T-helper 9 cell (primary cell): ENCODE measurements at regions not wholly inside any gene's neighbourhood (a gene's known extent, or its start where the extent isn't known, plus 50 kb on each side); places are given as distances from the start of the nearest gene placed in this dataset.

Experiments used
- DNase-seq: peaks from one replicate; pipeline ENCODE4 v3.0.0-alpha.2; 2020

- DNase-seq = no peak
These were observed 246.7 kb downstream of the HS3ST1 start for GRCh38 chr4:11182031-11182430.

- DNase-seq = no peak
These were observed 248.9 kb downstream of the HS3ST1 start for GRCh38 chr4:11179796-11180195.

GRCh38 chr4:11178433-11178832 is 250.3 kb downstream of the HS3ST1 start:
- no peak for DNase-seq

DNA sequence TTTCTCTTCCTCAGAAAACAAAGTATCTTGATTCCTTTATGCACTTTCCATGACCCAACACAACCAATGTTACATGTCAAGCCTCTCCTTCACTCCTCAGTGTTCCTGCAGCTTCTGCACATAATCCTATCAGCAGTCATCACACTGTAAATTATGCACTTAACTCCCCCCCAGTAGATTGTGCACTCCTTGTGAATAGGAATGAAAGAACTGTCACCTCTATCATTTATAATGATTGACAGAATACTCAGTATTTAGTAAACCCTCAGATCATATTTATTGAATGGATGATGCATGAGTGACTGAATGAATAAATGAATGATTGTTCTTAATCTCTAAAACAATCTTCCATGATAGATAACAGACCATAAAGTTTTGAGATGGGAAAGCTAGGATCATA is 253.3 kb downstream of the HS3ST1 start:
- no peak for DNase-seq

GRCh38 chr4:11166606-11167005 is 262.1 kb downstream of the HS3ST1 start:
- no peak for DNase-seq

GRCh38 chr4:11166034-11166433 is 262.7 kb downstream of the HS3ST1 start:
- DNase-seq = no peak

GRCh38 chr4:11165052-11165451 is 263.6 kb downstream of the HS3ST1 start:
- DNase-seq = no peak

- no peak for DNase-seq
These were observed 268.4 kb downstream of the HS3ST1 start for GRCh38 chr4:11160288-11160687.

DNA sequence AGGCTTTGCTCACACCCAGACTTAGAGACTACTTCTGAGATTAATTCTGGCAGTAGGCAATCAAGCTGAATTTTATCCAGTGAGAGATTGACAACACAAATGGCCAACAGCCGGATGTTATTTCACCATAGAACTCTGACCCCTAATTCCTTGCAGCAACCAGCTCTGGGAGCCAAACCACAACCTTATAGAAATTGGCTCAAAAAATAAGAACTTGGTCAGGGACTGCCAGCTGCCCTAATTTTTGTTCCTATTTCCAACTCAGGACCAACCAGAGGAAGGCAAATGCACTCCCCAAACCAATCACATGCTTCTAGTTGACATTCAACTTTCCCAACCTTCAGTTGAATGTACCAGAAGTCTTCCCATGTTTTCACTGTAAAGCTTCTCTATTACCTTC is 269.7 kb downstream of the HS3ST1 start:
- DNase-seq = no peak

DNA sequence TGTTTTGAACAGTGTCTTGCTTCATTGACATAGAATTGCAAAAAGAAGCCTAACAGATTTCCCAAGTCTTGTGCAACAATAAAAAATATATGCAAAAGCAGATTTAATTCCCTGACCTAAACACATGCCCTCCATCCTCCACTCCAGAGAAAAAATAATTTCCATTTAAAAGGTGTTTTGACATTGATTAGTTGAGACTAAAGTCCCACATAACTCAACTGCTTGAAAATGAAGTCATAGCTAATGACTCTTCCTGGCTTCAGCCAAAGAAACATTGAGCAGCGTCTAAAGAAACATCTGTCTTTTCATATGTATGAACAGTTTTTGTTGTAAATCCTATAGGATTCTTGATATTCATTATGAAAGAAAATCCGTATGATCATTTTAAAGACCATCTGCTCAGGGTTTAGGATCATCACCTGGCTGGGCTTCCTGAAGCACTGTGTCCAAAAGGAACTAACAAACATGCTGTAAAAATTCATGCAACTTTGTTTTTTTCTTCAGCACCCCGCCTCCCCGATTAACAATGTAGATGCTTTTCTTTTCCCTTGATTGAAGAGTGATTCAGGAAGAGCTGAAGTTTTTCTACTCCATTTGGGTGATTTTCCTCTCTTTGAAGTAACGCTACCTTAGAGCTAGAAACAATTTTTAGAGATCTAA is 273.4 kb downstream of the HS3ST1 start:
- no peak for DNase-seq

GRCh38 chr4:11153171-11153750 is 275.4 kb downstream of the HS3ST1 start:
- no peak for DNase-seq

GRCh38 chr4:11152684-11153083 is 276.0 kb downstream of the HS3ST1 start:
- no peak for DNase-seq

- no peak for DNase-seq
These were observed 277.2 kb downstream of the HS3ST1 start for GRCh38 chr4:11151500-11151899.

- DNase-seq = no peak
These were observed 279.0 kb downstream of the HS3ST1 start for GRCh38 chr4:11149612-11150259.

GRCh38 chr4:11139871-11140270 is 288.8 kb downstream of the HS3ST1 start:
- no peak for DNase-seq

DNA sequence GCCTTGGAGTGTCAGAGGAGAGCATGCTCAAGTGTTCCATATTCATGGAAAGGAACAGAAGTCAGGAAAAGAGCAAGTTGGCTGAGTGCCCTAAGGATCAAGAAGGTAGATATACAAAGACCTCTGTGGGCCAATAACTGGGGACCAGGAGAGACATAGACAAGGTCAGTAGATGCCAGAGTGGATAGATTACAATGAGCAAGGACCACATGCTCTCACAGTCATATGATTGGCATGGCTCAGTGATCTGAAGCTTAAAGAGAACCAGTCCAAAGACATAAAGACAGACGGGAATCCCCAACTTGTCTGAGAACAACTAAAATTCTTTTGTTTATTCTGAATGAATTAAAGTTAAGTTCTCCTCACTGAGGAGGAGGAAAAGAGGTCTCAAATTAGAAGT is 289.7 kb downstream of the HS3ST1 start:
- DNase-seq = no peak

DNA sequence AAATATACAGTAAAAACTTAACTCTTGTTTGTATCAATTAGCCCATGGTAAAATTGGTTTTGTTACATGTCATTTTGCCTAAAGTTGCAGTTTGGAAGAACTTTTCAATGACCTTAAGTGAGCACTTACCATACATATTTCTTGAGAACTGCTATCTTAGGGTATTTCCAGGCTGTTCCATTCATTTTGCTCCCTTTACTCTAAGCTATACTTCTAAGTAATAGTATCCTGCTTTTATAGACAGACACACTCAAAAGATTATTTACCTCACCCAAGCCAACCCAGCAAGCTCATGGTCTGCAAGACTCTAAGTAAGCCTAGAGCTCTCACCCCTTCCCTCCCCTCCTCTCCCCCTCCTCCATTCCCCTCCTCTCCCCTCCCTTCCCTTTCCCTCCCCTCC is 294.0 kb downstream of the HS3ST1 start:
- DNase-seq = no peak

DNA sequence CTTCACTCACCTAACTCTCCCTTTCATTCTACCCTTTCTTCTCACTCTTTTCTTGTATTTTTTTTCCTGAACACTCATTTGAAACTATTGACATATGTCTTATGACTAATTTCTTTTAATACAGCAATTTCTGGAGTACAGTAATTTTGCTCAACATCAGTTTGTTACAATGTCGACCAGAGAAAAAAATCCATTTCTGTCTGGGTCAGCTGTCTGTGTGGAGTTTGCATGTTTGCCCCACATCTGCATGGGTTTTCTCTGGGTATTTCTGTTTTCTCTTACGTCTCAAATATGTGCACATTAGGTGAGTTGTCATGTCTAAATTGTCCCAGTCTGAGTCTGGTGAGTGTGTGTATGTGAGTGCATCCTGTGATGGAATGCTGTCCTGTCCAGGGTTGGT is 294.8 kb downstream of the HS3ST1 start:
- no peak for DNase-seq

- DNase-seq = no peak
These were observed 296.2 kb downstream of the HS3ST1 start for GRCh38 chr4:11132478-11132877.

GRCh38 chr4:11131491-11131890 is 297.2 kb downstream of the HS3ST1 start:
- no peak for DNase-seq

DNA sequence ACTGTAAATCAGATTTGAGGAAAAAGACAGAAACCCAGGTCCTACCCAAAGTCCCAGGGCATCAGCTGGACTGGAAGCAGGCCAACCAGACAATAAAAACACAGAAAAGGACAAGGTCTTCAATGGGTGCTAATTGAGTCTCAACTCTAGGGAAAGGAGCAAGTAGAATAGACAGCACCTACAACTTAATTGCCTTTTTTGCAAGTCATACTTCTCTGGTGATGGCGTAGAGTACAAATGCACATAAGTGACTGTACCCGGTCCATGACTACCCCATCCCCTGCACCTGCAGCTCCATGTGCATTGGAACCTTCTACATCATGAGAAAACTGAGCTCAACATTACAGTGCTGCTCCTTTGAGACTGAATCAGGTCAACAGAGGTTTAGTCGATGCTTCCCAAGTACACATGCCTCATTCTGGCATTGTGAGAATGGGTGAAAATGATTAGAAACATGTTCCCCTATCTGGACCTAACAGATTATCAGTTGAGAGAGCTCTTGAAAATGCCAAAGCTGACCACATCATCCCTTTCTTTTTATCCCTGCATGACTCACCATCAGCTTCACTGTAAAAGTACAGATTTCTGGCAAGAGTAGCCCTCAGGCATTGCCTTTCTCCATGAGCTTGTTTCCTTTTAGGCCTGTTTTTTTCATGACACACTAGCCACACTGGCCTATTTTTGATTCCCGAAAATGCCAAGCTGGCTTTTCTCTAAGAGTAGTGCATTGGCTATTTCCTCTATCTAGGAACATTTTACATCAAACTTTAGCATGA is 298.3 kb downstream of the HS3ST1 start:
- no peak for DNase-seq

DNA sequence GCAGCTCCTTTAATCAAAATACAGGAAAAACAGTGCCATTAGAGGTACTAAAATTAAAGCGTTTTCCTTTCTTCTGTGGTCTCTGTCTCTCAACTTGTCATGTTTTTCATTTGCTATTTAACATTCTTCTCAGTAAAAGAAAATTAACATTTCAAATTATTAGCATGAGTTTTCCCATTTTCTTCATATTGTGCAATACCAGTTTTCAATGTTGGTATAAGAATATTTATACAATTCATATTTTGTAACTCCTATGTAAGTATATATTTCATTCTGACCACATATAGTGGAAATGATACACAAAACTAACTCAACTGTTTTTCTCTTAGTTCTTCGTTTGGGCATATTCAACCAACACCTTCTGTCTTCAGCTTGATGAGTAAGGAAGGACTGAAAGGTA is 308.3 kb downstream of the HS3ST1 start:
- DNase-seq = no peak

- DNase-seq = no peak
These were observed 309.2 kb downstream of the HS3ST1 start for GRCh38 chr4:11119474-11119873.

DNA sequence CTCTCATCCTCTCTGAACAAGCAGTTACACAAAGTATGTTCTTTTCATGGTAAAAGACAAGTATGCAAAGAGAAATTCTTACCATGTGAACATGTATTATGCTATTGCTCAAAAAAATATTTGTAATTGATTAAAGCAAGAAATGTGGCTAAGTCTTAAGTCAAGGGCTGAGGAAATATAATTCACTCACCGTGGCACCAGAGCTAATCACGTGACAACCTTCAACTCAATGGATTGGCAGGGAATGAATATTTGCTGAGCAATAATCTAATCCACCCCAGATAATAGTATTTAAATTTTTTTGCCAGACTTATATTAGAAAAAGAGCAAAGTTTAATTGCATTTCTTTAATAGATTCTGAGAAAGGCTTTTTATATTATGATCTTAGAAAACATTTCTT is 310.2 kb downstream of the HS3ST1 start:
- DNase-seq = no peak
